ENCODE measurements at regions not wholly inside any gene's neighbourhood (a gene's known extent, or its start where the extent isn't known, plus 50 kb on each side); places are given as distances from the start of the nearest gene placed in this dataset.

DNA sequence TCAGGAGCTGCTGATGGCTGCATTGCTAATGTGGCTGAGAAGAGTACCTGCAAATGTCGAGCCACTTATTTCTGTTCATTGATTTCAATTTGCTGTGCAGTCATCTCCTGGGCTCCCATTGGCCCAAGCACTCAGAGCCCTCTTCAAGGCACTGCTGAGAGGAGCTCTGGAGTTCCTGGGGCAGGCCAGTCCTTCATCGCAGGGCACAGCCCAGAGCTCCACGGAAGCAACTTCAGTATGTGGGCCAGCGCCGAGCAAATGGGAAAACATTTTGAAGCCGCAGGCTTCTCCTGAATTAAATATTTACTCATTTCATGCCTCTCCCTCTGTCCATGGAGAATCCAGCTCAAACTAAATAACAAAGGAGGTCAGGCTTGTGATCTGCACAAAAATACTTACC, 383.3 kb downstream of the BCOR start:
- no peak for DNase-seq (ENCODE audit: low read depth)

DNA sequence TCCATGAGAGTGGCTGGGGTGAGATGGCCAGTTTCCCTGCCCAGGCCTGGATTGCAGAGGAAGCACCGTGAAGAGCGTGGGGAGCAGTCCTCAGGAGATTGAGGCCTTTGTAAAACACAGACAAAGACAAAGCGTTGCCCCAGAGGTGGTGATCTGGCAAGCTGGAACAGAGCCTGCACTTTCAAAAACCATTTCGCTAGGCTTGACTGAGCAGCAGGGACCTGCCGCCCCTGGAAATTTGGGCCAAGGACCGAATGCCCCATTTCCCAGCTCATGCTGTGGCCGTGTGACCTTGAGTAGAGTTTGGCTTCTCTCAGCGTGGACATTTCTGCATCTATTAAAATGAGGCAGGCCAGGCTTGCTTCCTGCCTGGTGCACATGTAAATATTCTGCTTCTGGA, 381.4 kb downstream of the BCOR start:
- no peak for DNase-seq (ENCODE audit: low read depth)

DNA sequence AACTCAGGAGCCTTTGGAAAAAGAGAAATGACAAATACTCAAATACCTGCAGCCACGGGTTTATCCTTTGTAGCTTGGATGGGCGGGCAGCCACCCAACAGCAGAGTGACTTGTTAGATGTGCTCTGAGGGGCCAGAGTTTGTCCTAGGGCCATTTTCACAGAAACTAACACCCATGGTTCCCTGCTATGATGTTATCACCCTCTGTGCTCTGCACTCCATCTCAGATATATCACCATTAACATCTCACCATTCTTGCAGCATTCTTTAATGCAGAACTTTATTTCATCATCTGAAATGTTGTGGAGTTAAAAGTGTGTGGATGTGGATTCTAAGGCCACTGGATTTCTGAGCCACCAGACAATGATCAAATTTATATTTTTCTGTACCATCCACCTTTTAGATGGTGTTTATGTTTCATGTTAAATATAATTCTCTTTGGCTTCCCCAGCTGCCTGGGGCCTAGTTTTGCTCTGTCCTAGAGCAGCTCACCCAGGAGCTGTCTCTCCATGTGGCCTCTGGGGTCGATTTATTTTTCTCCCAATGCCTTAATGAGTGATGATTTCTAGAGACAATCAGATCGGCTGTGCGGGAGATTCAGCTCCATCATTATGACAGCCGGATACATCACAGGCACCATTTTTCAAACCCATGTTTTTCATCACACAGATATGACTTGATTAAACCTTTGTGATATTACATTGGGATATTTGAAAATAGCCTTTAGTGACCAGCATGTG, 380.8 kb downstream of the BCOR start:
- DNase-seq (ENCODE audit: low read depth): no peak

DNA sequence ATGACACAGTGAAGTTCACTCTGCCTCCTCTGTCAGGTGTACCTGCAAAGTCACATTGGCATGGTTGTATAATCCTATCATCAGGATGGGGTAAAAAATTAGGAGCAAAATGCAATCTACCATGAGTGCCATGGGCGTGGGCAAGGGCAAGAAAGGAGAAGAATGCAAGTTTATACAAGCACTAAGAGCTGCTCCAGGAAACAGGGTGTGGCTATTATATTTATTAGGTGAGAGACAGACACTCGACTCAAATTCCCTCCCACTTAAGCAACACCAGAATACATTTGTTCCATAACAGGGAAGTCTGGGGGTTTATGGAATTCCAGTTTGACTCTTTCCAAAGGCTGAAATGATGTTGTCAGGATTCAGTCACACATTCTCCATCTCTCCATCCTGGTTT, 378.8 kb downstream of the BCOR start:
- no peak for DNase-seq (ENCODE audit: low read depth)

DNA sequence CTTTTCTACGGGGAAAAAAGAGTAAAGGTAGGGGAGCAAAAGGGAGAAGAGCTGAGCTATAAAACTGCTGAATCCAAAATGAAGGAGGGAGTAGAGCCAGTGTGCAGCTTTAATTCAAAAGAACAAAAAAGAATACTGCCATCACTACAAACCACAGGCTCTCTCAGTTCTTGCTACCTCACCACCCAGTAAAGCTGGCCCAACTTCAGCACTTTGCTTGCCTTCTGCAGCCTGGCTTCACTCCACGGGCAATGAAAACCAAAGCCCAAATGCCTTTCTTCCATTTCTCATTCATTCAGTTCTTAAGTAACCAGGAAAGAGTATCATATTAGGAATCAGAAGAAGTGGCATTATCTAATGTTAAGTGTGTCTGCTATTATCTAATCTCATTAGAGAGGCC, 376.8 kb downstream of the BCOR start:
- DNase-seq (ENCODE audit: low read depth): no peak

DNA sequence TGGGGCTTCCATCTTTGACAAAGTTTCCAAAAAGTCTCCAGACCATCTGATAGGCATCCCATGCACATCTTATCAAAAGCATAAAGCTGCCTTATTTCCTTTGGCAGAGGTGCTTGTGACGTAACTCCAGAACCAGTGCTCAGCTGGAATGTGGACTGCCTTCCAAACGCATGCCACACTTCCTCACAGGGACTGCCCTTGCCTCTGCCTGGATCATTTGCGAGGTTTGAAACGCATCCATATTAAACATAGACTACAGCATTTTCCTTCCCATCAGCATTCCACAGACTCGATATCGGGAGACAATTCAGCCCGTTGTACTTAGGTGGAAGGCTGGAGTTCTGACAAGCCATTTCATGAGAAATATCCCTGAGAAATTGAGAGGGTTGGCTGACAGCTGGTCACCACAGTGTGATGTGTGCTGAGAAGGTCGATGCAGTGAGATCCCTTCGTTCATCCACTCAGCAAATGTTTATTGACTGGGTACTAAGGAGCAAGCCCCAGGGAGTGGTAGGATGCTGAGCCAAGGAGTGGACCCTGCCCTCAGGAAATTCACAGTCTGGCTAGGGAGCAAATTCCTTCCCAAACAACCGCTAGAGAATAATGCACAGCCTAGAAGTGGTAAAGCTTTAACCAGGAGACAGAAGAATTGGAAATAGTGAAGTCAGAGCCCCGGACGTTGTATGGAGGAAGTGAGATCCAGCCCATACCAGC, 376.0 kb downstream of the BCOR start:
- DNase-seq (ENCODE audit: low read depth): no peak

DNA sequence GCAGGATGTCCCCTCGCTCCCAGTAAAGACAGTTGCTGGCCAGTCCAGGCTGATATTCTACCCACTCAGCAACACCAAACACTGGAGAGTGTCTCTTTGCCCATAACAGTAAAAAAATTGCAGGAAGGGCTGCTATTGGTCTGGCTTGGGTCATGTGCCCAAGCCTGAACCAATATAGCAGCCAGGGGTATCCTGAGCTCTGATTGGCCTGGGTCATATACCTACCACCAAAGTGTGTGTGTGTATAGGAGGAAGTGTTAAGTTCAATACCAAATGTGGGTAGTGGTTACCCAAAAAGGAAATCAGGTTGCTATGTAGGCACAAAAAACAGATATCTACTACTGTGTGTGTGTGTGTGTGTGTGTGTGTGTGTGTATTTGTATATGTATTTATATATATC, 373.2 kb downstream of the BCOR start:
- DNase-seq (ENCODE audit: low read depth): no peak

DNA sequence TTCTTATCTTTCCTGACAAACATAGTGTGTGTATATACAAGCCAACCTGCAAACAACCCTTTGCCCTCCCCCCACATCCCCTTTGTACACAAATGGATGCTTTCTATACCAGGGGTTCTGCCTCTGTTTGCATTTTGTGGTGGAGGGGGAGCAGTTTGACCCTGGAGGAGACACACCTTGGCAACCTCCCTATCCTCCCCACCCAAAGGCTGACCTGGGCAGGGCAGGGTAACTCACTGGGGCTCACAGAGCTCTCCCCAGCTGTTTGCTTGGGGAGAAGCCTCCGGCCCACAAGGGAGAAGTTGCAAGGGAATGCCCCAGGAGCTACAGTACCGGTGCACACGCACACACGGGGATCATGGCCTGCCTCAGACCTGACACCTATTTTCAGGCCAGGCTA, 372.6 kb downstream of the BCOR start:
- DNase-seq (ENCODE audit: low read depth): no peak

DNA sequence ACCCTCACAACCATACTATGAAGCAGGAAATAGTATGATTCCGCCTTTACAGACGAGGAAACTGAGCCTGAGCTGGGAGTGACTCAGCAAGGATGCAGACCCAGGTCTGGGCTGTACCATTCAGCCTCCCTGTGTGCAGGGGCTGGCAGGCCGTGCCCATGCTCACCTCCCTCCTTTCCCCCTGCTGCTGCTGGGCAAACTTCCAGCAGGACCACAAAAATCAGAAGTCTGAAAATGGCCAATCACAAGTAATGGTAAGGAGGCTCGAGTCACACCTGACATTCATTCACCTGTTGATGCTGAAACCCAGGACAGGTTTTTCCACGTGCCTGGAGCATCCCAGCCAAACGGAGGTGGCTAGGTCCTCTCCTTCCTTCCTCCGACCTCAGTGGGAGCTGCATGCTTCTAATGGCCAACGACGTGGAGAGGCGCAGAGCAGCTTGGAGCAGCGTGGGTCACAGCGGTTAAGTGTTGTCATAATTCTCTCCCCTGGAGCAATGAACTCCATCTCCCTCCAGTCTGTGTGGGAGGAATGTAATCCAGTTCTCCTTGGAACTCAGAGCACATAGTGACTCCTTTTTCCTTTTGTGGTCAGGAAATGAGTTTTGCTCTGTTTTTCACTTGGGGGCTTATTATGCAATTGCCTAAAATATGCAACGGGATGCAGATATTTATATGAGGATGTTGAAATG, 371.7 kb downstream of the BCOR start:
- no peak for DNase-seq (ENCODE audit: low read depth)

DNA sequence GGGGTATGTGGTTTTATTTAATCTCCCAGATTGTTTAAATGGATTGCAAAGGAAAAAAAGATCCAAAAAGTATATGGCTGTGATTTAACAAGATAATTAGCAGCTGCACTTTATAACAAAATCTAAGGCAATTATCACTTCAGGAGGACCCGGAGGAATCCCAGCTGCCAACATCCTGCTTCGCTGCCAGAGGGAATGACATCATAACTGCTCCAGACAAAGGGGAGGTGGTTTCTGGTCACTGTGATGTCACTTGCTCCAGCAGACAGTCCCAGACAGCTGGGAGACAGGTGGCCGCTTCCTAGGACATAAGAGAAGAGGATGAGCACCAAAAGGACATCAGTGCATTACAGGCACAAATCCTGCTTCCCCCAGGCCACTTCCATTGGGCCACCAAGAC, 371.0 kb downstream of the BCOR start:
- DNase-seq (ENCODE audit: low read depth): no peak

DNA sequence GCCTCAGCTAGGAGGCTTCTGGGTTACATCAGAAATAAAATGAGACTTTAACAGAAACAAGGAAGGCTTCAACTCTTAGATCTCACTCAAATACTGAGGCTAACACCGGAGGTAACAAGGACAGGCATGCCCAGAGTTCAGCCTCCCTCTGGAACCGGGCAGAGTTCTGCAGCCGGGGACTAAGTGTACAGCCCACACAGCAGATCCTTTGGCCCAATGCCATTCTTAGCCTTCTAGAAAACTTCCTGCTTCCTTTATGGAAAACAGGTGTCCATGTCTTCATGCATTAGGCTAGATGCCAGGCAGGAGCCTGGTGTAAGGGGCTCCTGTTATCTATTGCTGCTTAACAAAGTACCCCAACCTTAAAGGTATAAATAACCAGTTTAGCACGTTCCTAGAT, 369.7 kb downstream of the BCOR start:
- no peak for DNase-seq (ENCODE audit: low read depth)

DNA sequence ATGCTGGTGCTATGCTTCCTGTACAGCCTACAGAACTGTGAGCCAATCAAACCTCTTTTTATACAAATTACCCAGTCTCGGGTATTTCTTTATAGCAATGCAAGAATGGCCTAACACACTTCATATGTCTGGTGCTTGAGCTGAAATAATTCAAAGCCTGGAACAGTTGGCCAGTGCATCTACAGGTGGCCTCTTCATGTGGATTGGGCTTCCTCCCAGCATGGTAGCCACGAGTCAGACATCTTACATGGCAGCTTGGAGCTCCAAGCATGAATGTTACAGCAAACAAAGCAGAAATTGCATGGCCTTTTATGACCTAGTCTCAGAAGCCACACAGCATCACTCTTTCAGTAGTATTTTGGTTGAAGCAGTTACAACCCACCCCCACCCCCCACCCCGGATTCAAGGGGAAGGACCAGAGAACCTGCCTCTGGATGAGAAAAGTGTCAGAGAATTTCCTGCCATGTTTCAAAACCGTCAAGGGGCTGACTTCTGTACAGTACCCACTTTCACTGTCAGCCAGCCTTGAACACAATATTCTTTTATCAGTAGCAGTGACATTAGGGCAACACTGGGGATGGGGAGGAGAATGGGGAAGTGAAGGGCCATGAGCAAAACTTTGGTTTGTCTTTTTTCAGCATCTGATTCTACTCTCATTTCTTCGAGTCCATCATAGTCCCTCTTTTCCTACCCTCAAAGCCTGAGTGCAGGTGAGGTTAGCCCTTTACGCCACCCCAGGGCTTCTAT, 368.7 kb downstream of the BCOR start:
- DNase-seq (ENCODE audit: low read depth): no peak

DNA sequence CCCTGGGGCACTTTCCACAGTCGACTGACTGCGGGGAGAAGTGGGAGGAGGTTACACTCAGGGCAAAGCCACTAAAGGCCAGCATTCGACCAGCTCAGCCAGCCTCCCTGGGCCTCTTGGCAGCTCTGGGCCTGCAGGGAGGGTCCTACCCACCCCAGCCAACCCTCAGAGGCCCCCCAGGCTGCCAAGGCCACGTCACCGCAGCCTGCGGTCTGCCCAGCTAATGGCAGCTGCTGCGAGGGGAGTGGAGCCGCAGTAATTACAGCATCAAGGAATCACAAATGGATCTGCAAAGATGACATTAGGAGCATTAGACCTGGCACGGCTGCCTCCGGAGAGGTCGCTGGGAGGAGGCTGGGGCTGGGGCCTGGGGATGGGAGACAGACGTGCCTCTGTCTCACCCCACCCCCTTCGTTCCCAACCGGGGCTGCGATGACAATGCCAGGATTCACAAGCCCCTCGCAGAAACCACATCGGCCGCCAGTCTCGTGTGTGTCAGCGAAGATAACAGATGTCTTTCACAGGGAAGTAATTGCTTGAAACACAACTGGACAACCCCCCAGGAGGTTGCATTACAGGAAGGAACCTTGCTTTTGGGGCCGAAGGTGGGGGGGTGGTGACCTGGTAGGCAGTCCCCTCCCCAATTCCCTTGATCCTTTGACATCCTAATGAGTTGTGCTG, 367.6 kb downstream of the BCOR start:
- DNase-seq (ENCODE audit: low read depth): no peak

DNA sequence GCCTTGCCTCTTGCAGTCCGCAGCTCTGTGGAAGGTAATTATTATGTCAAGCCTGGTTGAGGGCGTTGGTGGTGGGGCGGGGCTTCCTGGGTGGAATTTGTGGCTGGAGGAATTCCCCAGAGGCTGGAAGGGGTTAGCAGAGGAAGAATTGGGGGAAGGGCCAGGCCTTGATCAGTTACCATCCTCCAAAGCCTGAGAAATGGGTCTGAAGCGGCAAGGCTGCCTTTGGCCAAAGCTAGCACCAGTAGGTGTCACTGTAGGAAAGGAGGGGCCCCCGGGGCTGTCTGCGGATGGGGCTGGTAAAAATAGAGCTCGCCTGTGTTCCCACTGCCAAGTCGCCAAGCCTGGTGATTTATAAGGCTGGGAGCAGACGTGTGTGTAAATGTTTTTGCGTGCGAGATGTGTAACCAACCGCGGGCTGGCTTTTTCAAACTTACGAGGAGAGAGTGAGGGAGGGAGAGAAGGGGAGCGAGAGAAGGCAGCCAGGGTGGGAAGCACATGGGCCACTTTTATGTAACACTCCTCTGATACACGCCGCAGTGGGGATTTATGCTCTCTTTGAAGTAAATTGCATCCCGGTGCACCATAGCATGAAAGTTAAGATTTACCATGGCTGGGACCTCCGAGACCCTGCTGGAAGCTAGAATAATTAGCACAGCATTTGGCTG, 367.0 kb downstream of the BCOR start:
- DNase-seq (ENCODE audit: low read depth): peak; percentile 15

DNA sequence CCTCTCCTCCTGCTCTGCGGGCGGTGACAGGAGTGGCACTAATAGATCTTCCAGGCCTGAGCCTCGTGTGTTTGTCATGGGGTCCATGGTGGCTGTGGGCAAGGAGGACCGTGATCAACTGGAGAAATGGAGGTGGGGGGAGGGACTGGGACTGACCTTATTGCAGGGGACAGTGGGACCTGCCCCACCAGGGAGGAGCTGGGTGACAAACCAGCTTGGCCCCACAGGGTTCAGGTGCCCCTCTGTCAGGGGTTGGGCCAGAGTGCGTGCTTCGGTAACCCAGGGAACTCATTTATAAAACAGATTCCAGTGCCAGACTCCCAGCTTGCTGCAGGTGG, 366.5 kb downstream of the BCOR start:
- no peak for DNase-seq (ENCODE audit: low read depth)

DNA sequence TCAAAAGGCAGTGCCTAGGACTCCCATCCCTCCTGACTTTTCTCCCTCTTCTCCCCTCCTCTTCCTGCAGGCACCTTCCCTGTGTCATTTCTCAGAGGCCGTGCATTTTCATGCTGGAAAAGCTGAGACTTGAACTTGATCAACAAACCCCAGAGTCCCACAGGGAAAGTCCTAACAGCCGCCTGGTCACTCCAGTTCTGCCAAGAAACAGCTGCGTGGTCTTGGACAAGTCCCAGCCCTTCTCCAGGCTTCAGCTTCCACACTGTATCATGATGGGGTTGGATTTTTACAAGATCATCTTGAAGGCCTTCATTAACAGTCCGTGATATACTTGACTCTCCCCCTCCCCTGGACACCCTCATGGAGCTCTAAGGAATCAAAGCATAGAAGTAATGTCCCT, 366.0 kb downstream of the BCOR start:
- no peak for DNase-seq (ENCODE audit: low read depth)

DNA sequence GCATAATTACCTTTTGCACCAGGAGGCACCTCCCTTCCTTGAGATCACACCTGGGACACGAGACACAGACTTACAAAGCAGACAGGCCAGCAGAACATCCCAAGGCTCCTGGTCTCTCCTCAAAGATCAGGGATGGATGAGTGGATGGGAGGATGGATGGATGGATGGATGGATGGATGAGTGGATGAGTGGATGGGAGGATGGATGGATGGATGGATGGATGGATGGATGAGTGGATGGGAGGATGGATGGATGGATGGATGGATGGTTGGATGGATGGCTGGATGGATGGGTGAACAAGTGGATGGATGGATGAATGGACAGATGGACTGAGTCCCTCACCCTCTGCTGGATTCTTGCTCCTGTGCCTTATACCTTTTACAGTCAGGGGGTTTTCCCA, 364.0 kb downstream of the BCOR start:
- no peak for DNase-seq (ENCODE audit: low read depth)

DNA sequence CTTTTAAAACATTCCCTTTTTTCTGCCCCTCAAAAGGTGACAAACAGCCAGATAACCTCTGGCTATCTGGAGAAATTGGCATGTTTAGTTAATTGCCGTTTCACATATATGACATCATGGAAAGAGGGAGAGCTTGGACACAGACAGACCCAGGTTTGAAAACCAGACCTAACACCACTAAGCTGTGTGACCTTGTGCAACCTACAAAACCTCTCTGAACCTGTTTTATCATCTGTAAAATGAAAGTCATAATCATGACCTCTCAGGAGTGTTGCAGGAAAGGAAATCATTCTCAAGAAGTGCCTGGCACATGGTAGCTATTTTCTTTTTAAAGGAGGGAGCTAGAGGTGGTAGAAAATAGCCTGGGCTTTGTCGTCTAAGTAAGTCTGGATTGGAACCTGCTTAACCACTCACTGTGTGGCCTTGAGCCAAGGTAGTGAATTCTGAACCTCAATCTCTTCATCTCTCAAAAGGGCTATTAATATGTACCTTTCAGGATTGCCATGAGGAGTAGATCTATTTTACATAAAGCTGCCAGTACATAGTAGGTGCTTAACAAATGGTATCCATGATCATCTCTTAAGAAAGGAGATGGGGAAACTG, 363.5 kb downstream of the BCOR start:
- DNase-seq (ENCODE audit: low read depth): no peak

DNA sequence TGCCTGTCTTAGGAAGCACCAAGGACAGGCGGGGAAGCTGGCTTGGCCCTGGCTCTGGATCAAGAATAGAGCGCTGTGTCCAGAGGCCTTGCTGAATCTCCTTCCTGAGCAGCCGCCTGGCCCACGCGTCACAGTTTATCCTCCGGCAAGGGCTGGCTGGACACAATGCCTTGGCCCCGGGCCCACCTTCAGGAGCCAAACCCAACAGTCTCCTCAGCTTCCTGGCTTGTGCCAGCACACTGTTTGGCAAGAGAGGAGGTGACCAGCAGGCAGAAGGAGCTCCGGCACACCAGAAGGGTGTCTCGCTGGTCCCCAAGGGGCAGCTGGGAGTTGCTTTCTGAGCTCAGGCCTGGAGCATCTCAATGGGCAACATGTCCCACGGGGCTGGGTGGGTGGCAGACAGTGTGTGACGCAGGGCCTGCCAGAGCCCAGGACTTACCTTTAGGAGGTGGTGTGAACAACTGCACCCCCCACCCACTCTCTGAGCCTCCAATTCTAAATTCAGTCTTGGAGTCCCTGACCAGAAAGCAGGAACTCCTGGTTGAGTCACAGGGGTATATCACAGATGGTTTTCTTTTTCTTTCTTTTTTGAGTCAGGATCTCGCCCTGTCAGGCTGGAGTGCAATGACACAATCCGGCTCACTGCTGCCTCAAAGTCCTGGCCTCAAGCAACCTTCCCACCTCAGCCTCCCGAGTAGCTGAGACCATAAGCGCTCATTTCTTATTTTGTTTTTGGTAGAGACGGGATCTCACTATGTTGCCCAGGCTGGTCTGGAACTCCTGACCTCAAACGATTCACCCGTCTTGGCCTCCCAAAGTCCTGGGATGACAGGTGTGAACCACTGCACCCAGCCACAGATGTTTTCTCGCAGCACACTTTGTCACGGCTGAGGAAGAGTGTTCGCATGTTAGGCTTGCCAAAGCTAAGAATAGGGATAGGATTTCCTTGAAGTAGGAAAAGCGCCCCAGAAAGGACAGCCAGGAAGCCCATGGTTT, 361.2 kb downstream of the BCOR start:
- no peak for DNase-seq (ENCODE audit: low read depth)

DNA sequence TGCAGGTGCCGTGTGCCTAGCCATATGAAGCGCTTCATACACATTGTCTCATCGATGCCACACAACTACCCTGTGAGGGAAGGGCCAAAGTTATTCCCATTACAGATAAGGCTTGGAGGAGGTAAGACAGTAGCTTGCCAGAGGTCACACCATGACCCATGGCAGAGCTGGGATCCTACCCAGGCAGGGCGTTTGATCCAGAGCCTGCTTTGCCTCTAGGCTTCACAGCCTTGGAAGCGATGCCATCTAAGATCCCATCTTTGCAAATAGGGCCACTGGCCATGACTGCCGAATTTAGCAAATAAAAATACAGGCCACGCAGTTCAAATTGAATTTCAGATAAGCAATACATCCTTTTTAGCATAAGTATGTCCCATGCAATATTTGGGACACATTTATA, 358.2 kb downstream of the BCOR start:
- DNase-seq (ENCODE audit: low read depth): no peak
